ENCODE measurements at regions not wholly inside any gene's neighbourhood (a gene's known extent, or its start where the extent isn't known, plus 50 kb on each side); places are given as distances from the start of the nearest gene placed in this dataset.

- no peaks in the 10 kb centered on the region for H3K4me1 ChIP-seq (ENCODE audit: insufficient read depth, low read length, poor library complexity, severe bottlenecking)
- no peaks in the 10 kb centered on the region for H3K79me2 ChIP-seq (ENCODE audit: insufficient read depth, low read depth, low read length)
- no peaks in the 10 kb centered on the region for H4K20me1 ChIP-seq (ENCODE audit: insufficient read depth, low read length)
- no peaks in the 10 kb centered on the region for H3K9me2 ChIP-seq (ENCODE audit: insufficient read depth, low read length)
- H3K4me2 ChIP-seq (ENCODE audit: low read length): no peak overlapping the region
- DNase-seq (ENCODE audit: low spot score): no peak
- no peak overlapping the region for H2AFZ ChIP-seq (ENCODE audit: low read length)
- no peak overlapping the region for H3K27ac ChIP-seq (ENCODE audit: low read depth, low read length, poor library complexity, severe bottlenecking)
- H3K9me3 ChIP-seq (ENCODE audit: low read length): no peaks in the 10 kb centered on the region
- ChIA-PET POLR2A (interaction anchor here (0.9 kb wide), 1 partner anchor 35 kb away, joined by 4 read pairs; no protein-coding TSS in a partner anchor), CTCF (ENCODE audit: unreplicated experiment) (no interaction called here)
- BruUV-seq (replicated peaks): no TSS peak
- H3K4me3 ChIP-seq (ENCODE audit: low read depth, low read length, poor library complexity, severe bottlenecking): no peak overlapping the region
- TF ChIP-seq EZH2phosphoT487 (IDR thresholded peaks at IDR 0.05; ENCODE audit: borderline replicate concordance, low read depth, low read length) (no peak), CTCF (conservative IDR thresholded peaks at IDR 0.05; ENCODE audit: low read length) (no peak)
- H3K36me3 ChIP-seq (ENCODE audit: insufficient read depth, low read length): no peaks in the 10 kb centered on the region
- intact Hi-C loops (cut with micrococcal nuclease; ENCODE audit: unreplicated experiment): no loop called here
Measured at GRCh38 chr5:165829504-165829903, 2324.1 kb downstream of the MAT2B start.

- CTCF ChIA-PET (ENCODE audit: unreplicated experiment): no interaction called here
- Histone ChIP-seq H3K4me1 (ENCODE audit: insufficient read depth, low read length, poor library complexity, severe bottlenecking) (no peaks in the 10 kb centered on the region), H3K36me3 (ENCODE audit: insufficient read depth, low read length) (no peaks in the 10 kb centered on the region), H3K9me3 (ENCODE audit: low read length) (no peaks in the 10 kb centered on the region), H3K27ac (ENCODE audit: low read depth, low read length, poor library complexity, severe bottlenecking) (no peak overlapping the region), H3K79me2 (ENCODE audit: insufficient read depth, low read depth, low read length) (no peaks in the 10 kb centered on the region), H4K20me1 (ENCODE audit: insufficient read depth, low read length) (no peaks in the 10 kb centered on the region), H3K4me2 (ENCODE audit: low read length) (no peak overlapping the region), H3K4me3 (ENCODE audit: low read depth, low read length, poor library complexity, severe bottlenecking) (no peak overlapping the region), H2AFZ (ENCODE audit: low read length) (no peak overlapping the region), H3K9me2 (ENCODE audit: insufficient read depth, low read length) (no peaks in the 10 kb centered on the region)
- no peak for TF ChIP-seq EZH2phosphoT487 (IDR thresholded peaks at IDR 0.05; ENCODE audit: borderline replicate concordance, low read depth, low read length)
- no peak for TF ChIP-seq CTCF (conservative IDR thresholded peaks at IDR 0.05; ENCODE audit: low read length)
- no TSS peak for BruUV-seq (replicated peaks)
- intact Hi-C loops (cut with micrococcal nuclease; ENCODE audit: unreplicated experiment): no loop called here
- no peak for DNase-seq (ENCODE audit: low spot score)
- POLR2A ChIA-PET: interaction anchor here (0.7 kb wide), 2 partner anchors 40 to 619 kb away, joined by 3 to 4 read pairs; no protein-coding TSS in a partner anchor
Measured at GRCh38 chr5:165834891-165835290, 2329.5 kb downstream of the MAT2B start.

GRCh38 chr5:165836046-165836445, 2330.6 kb downstream of the MAT2B start:
- CTCF ChIA-PET (ENCODE audit: unreplicated experiment): no interaction called here
- no peaks in the 10 kb centered on the region for H4K20me1 ChIP-seq (ENCODE audit: insufficient read depth, low read length)
- H3K27ac ChIP-seq (ENCODE audit: low read depth, low read length, poor library complexity, severe bottlenecking): no peak overlapping the region
- H3K36me3 ChIP-seq (ENCODE audit: insufficient read depth, low read length): no peaks in the 10 kb centered on the region
- H3K4me3 ChIP-seq (ENCODE audit: low read depth, low read length, poor library complexity, severe bottlenecking): no peak overlapping the region
- POLR2A ChIA-PET: interaction anchor here (0.6 kb wide), 1 partner anchor 127 kb away, joined by 5 read pairs; no protein-coding TSS in a partner anchor
- intact Hi-C loops (cut with micrococcal nuclease; ENCODE audit: unreplicated experiment): no loop called here
- no peak overlapping the region for H2AFZ ChIP-seq (ENCODE audit: low read length)
- no peaks in the 10 kb centered on the region for H3K9me3 ChIP-seq (ENCODE audit: low read length)
- TF ChIP-seq EZH2phosphoT487 (IDR thresholded peaks at IDR 0.05; ENCODE audit: borderline replicate concordance, low read depth, low read length) (no peak), CTCF (conservative IDR thresholded peaks at IDR 0.05; ENCODE audit: low read length) (no peak)
- no peak overlapping the region for H3K4me2 ChIP-seq (ENCODE audit: low read length)
- H3K9me2 ChIP-seq (ENCODE audit: insufficient read depth, low read length): no peaks in the 10 kb centered on the region
- no peak for DNase-seq (ENCODE audit: low spot score)
- no TSS peak for BruUV-seq (replicated peaks)
- H3K4me1 ChIP-seq (ENCODE audit: insufficient read depth, low read length, poor library complexity, severe bottlenecking): no peaks in the 10 kb centered on the region
- H3K79me2 ChIP-seq (ENCODE audit: insufficient read depth, low read depth, low read length): no peaks in the 10 kb centered on the region
